Hepatocyte (in vitro differentiated cells): ENCODE measurements at regions not wholly inside any gene's neighbourhood (a gene's known extent, or its start where the extent isn't known, plus 50 kb on each side); places are given as distances from the start of the nearest gene placed in this dataset.

Experiments
- DNase-seq: peaks from one replicate; pipeline ENCODE4 v3.0.0-alpha.2; 2016; ENCODE audit warnings: low spot score
- H2AFZ ChIP-seq: fragments of 200-600 bp; sonication (generic); 2 replicates; pipeline ENCODE4 v1.6.0; 2016; ENCODE audit warnings: antibody characterized with exemption, mild to moderate bottlenecking
- H3K27ac ChIP-seq: fragments of 200-600 bp; sonication (generic); 2 replicates; pipeline ENCODE4 v1.5.1; 2016; ENCODE audit warnings: mild to moderate bottlenecking
- H3K27me3 ChIP-seq: fragments of 200-600 bp; sonication (generic); 2 replicates; pipeline ENCODE4 v1.6.1; 2016
- H3K36me3 ChIP-seq: fragments of 200-600 bp; sonication (generic); replicated peaks from 2 replicates; pipeline ENCODE4 v1.5.1; 2016; ENCODE audit warnings: low read depth; ENCODE audit not compliant: insufficient read depth
- H3K4me1 ChIP-seq: fragments of 200-600 bp; sonication (generic); 2 replicates; pipeline ENCODE4 v1.5.1; 2016; ENCODE audit warnings: mild to moderate bottlenecking, moderate library complexity; ENCODE audit not compliant: insufficient read depth
- H3K4me2 ChIP-seq: fragments of 200-600 bp; sonication (generic); 2 replicates; pipeline ENCODE4 v1.6.0; 2016
- H3K4me3 ChIP-seq: fragments of 200-600 bp; sonication (generic); 2 replicates; pipeline ENCODE4 v1.5.1; 2016; ENCODE audit warnings: mild to moderate bottlenecking
- H3K79me2 ChIP-seq: fragments of 200-600 bp; sonication (generic); 2 replicates; pipeline ENCODE4 v1.6.0; 2017; ENCODE audit warnings: mild to moderate bottlenecking
- H3K9me2 ChIP-seq: fragments of 200-600 bp; sonication (generic); replicated peaks from 2 replicates; pipeline ENCODE4 v1.6.0; 2017; ENCODE audit warnings: mild to moderate bottlenecking; ENCODE audit not compliant: insufficient read depth
- H3K9me3 ChIP-seq: fragments of 200-600 bp; sonication (generic); 2 replicates; pipeline ENCODE4 v1.5.1; 2016; ENCODE audit warnings: low read depth, mild to moderate bottlenecking
- H4K20me1 ChIP-seq: fragments of 200-600 bp; sonication (generic); 2 replicates; pipeline ENCODE4 v1.6.0; 2016; ENCODE audit warnings: mild to moderate bottlenecking; ENCODE audit not compliant: insufficient read depth, poor library complexity, severe bottlenecking
- CTCF ChIP-seq: fragments of 200-600 bp; sonication (generic); IDR thresholded peaks from 2 replicates; pipeline ENCODE4 v1.5.1; 2016; ENCODE audit warnings: antibody characterized with exemption, mild to moderate bottlenecking; ENCODE audit not compliant: poor library complexity
- EZH2 ChIP-seq: fragments of 200-600 bp; sonication (generic); IDR thresholded peaks from 2 replicates; pipeline ENCODE4 v1.6.1; 2016; ENCODE audit warnings: antibody characterized with exemption, mild to moderate bottlenecking, borderline replicate concordance
- EZH2phosphoT487 ChIP-seq: fragments of 200-600 bp; sonication (generic); IDR thresholded peaks from one replicate; pipeline ENCODE4 v1.6.1; 2018; ENCODE audit warnings: antibody characterized with exemption, mild to moderate bottlenecking, low read depth, moderate library complexity; ENCODE audit not compliant: unreplicated experiment, severe bottlenecking
- WGBS: methylation state at CpG from one replicate; pipeline ENCODE4 v1.1.6; 2016; ENCODE audit warnings: low lambda C conversion rate; ENCODE audit errors: missing lambda C conversion rate; 5-methylcytosine and 5-hydroxymethylcytosine counted together

GRCh38 chr22:47248925-47249324 lies 486.5 kb downstream of the TBC1D22A start:
- Histone ChIP-seq H3K27me3 (no peaks in the 10 kb centered on the region), H3K9me3 (peaks cover 11% of the 10 kb centered on the region), H2AFZ (no peak overlapping the region), H3K36me3 (no peaks in the 10 kb centered on the region), H3K4me1 (no peaks in the 10 kb centered on the region), H3K9me2 (no peaks in the 10 kb centered on the region), H3K4me3 (no peak overlapping the region), H3K4me2 (no peak overlapping the region), H3K27ac (no peak overlapping the region), H4K20me1 (no peaks in the 10 kb centered on the region), H3K79me2 (no peaks in the 10 kb centered on the region)
- 63% methylated on average over 4 of the region's 4 CpGs for WGBS
- no peak for DNase-seq
- TF ChIP-seq CTCF (no peak), EZH2 (no peak), EZH2phosphoT487 (no peak)

GRCh38 chr22:47247579-47248240 lies 485.3 kb downstream of the TBC1D22A start:
- no peaks in the 10 kb centered on the region for H3K4me1 ChIP-seq
- no peaks in the 10 kb centered on the region for H3K36me3 ChIP-seq
- H4K20me1 ChIP-seq: no peaks in the 10 kb centered on the region
- H2AFZ ChIP-seq: no peak overlapping the region
- H3K79me2 ChIP-seq: no peaks in the 10 kb centered on the region
- DNase-seq: no peak
- H3K9me2 ChIP-seq: no peaks in the 10 kb centered on the region
- H3K27ac ChIP-seq: no peak overlapping the region
- H3K4me3 ChIP-seq: no peak overlapping the region
- peaks cover 8% of the 10 kb centered on the region for H3K9me3 ChIP-seq
- TF ChIP-seq EZH2 (no peak), CTCF (no peak), EZH2phosphoT487 (no peak)
- no peaks in the 10 kb centered on the region for H3K27me3 ChIP-seq
- no peak overlapping the region for H3K4me2 ChIP-seq
- 67% methylated on average over 12 of the region's 12 CpGs for WGBS

- no peak for TF ChIP-seq EZH2phosphoT487
- TF ChIP-seq EZH2: no peak
- no peak for TF ChIP-seq CTCF
- no peak for DNase-seq
- Histone ChIP-seq H3K27ac (no peak overlapping the region), H3K4me1 (no peaks in the 10 kb centered on the region), H3K79me2 (no peaks in the 10 kb centered on the region), H3K4me3 (no peak overlapping the region), H3K4me2 (no peak overlapping the region), H3K9me2 (no peaks in the 10 kb centered on the region), H2AFZ (no peak overlapping the region), H3K27me3 (no peaks in the 10 kb centered on the region), H3K9me3 (peaks cover 8% of the 10 kb centered on the region), H3K36me3 (no peaks in the 10 kb centered on the region), H4K20me1 (no peaks in the 10 kb centered on the region)
- 69% methylated on average over 7 of the region's 7 CpGs for WGBS
Observed at GRCh38 chr22:47245786-47246185, 483.3 kb downstream of the TBC1D22A start.
